ENCODE measurements at regions not wholly inside any gene's neighbourhood (a gene's known extent, or its start where the extent isn't known, plus 50 kb on each side); places are given as distances from the start of the nearest gene placed in this dataset.

- TF ChIP-seq CTCF (conservative IDR thresholded peaks at IDR 0.05; ENCODE audit: low read length) (no peak), EZH2phosphoT487 (IDR thresholded peaks at IDR 0.05; ENCODE audit: borderline replicate concordance) (no peak)
These were observed 74.3 kb upstream of the VGLL2 start for GRCh38 chr6:117191009-117191408.
